HUES48 (cell line): ENCODE measurements at regions not wholly inside any gene's neighbourhood (a gene's known extent, or its start where the extent isn't known, plus 50 kb on each side); places are given as distances from the start of the nearest gene placed in this dataset.
"Not testable (repeated sequence)": the region's sequence is repeated elsewhere in the genome, so short reads cannot be mapped to it uniquely, and the experiment has no call there.

Source experiments
- H3K27ac ChIP-seq: one replicate; pipeline ENCODE4 v1.7.0; 2013; ENCODE audit warnings: low read depth, low read length, inconsistent platforms
- H3K27me3 ChIP-seq: 2 replicates; pipeline ENCODE4 v1.6.1; 2013; ENCODE audit warnings: mild to moderate bottlenecking, low read length; ENCODE audit not compliant: control insufficient read depth, insufficient read depth
- H3K36me3 ChIP-seq: 2 replicates; pipeline ENCODE4 v1.6.1; 2013; ENCODE audit warnings: low read length; ENCODE audit not compliant: control insufficient read depth, insufficient read depth
- H3K4me1 ChIP-seq: 2 replicates; pipeline ENCODE4 v1.6.1; 2013; ENCODE audit warnings: mild to moderate bottlenecking, low read length; ENCODE audit not compliant: control insufficient read depth, insufficient read depth
- H3K4me3 ChIP-seq: 2 replicates; pipeline ENCODE4 v1.5.1; 2013; ENCODE audit warnings: mild to moderate bottlenecking, low read depth, low read length
- H3K9ac ChIP-seq: 2 replicates; pipeline ENCODE4 v1.6.1; 2013; ENCODE audit warnings: mild to moderate bottlenecking, low read depth, low read length, moderate library complexity
- H3K9me3 ChIP-seq: 2 replicates; pipeline ENCODE4 v1.6.1; 2013; ENCODE audit warnings: low read length; ENCODE audit not compliant: control insufficient read depth, insufficient read depth

DNA sequence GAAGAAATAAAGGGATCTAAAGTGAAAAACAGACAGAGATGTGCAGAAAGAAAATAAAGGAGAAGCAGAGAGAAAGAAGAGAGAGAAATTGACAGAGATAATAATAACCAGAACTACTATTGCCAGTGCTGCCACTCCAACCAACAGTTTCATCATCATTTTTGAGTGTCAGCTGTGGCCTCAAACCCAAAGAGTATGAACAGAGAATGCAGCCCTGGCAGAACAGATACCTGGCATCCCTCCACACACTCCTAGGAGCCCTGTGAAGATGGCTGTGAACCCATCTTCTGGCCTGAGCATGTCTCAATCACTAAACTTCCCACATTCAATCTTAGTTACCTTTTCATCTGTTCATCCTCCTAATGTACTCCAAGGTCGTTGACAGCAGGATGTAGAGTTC, 385.8 kb upstream of the NFIA start:
- Histone ChIP-seq H3K9me3 (no peaks in the 10 kb centered on the region), H3K27ac (no peak overlapping the region), H3K4me3 (no peak overlapping the region), H3K27me3 (no peaks in the 10 kb centered on the region), H3K4me1 (no peaks in the 10 kb centered on the region), H3K36me3 (no peaks in the 10 kb centered on the region), H3K9ac (no peak overlapping the region)

DNA sequence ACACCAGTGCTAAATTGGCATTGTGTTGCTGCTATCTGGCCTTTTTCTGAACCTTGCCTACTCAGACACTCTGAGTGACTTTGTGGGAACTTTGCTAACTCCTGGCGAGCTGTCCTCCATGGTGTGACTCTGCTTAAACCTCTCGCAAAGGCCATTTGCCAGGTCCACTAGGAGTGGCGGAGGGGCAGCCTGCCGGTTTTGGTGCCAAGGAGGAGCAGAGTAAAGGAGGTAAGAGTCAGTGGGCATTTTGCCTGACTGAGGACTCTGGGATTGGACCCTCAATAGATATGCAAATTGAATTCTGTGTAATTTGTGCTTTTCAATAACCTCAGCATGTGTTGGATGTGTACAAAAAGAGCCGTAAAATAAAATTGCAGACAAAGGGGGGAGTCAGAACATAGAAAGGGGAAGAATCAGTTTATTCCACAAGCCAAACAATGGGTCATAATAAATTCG, 386.6 kb upstream of the NFIA start:
- H3K36me3 ChIP-seq: no peaks in the 10 kb centered on the region

DNA sequence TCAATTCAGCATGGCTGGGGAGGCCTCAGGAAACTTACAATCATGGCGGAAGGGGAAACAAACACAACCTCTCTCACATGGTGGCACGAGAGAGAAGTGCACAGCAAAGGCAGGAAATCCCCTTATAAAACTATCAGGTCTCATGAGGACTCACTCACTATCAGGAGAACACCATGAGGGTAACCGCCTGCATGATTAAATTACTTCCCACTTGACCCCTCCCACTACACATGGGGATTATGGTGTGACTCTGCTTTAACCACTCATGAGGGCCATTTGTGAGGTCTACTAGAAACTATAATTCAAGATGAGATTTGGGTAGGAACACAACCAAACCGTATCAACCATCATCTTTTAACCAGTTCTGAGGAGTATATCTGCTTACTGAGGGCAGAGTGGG, 387.4 kb upstream of the NFIA start:
- H3K4me3 ChIP-seq: no peak overlapping the region
- H3K4me1 ChIP-seq: no peaks in the 10 kb centered on the region
- H3K27me3 ChIP-seq: no peaks in the 10 kb centered on the region
- H3K9ac ChIP-seq: no peak overlapping the region
- H3K27ac ChIP-seq: no peak overlapping the region
- H3K9me3 ChIP-seq: no peaks in the 10 kb centered on the region
- H3K36me3 ChIP-seq: no peaks in the 10 kb centered on the region

More for the DNA sequence above, 386.6 kb upstream of the NFIA start:
- Histone ChIP-seq H3K27ac (no peak overlapping the region), H3K4me1 (no peaks in the 10 kb centered on the region), H3K9me3 (no peaks in the 10 kb centered on the region), H3K9ac (no peak overlapping the region), H3K4me3 (no peak overlapping the region), H3K27me3 (no peaks in the 10 kb centered on the region)

DNA sequence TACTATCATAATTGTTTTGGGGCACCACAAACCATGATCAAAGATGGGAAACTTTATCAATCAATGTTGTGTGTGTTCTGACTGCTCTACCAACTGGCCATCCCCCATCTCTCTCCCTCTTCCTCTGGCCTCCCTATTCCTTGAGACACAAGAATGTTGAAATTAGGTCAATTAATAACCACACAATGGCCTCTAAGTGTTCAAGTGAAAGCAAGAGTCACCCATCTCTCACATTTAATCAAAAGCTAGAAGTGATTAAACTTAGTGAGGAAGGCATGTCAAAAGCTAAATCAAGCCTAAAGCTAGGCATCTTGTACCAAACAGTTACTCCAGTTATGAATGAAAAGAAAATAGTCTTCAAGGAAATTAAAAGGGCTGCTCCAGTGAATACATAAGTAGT, 390.3 kb upstream of the NFIA start:
- Histone ChIP-seq H3K4me1 (no peaks in the 10 kb centered on the region), H3K4me3 (no peak overlapping the region), H3K27ac (no peak overlapping the region), H3K9me3 (no peaks in the 10 kb centered on the region), H3K36me3 (no peaks in the 10 kb centered on the region), H3K9ac (no peak overlapping the region), H3K27me3 (no peaks in the 10 kb centered on the region)

DNA sequence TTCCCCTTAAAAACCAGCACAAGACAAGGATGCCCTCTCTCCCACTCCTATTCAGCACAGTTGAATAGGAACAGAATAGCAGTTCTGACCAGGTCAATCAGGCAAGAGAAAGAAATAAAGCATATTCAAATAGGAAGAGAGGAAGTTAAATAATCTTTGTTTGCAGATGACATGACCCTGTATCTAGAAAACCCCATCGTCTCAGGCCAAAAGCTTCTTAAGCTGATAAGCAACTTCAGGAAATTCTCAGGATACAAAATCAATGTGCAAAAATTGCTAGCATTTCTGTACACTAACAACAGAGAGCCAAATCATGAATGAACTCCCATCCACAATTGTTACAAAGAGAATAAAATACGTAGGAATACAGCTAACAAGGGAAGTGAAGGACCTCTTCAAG, 394.1 kb upstream of the NFIA start:
- H3K9me3 ChIP-seq, H3K27ac ChIP-seq, H3K4me3 ChIP-seq, H3K9ac ChIP-seq, H3K36me3 ChIP-seq, H3K27me3 ChIP-seq, H3K4me1 ChIP-seq: not testable (repeated sequence)

DNA sequence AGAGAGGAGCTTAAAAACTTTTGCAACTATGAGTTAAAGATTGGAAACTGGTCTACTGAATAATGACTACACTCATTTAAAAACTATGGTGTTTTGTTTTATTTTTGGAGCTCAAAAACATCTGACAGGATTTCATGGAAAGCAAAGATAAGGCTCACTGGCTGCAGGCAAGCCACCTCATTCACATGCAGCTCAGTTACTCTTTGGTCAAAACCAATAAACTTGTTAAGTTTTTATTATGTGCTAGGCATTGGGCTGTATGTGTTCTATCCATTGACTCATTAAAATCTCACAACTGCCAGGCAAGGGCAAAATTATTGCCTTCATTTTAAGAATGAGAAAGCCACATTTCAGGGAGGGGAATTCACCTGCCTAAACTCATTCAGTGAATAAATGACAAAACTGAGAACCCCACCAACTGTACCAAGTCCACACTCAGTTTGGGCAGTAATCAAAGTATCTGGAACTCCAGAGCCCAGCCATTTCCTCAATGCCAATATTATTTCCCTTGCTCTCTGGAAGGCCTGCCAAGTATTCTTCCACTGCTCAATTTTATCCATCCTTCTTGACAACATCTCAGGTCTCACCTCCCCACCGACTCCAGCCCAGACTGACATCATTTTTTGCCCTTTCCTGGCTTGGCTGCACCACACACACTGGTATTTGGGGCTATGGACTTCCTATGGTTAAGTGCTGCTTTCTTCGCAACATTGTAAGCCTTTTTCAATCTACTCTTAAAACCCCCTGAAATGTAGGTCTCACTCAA, 401.1 kb upstream of the NFIA start:
- Histone ChIP-seq H3K9ac (no peak overlapping the region), H3K36me3 (no peaks in the 10 kb centered on the region), H3K4me3 (no peak overlapping the region), H3K9me3 (no peaks in the 10 kb centered on the region), H3K27me3 (no peaks in the 10 kb centered on the region), H3K4me1 (peaks cover 16% of the 10 kb centered on the region), H3K27ac (no peak overlapping the region)

DNA sequence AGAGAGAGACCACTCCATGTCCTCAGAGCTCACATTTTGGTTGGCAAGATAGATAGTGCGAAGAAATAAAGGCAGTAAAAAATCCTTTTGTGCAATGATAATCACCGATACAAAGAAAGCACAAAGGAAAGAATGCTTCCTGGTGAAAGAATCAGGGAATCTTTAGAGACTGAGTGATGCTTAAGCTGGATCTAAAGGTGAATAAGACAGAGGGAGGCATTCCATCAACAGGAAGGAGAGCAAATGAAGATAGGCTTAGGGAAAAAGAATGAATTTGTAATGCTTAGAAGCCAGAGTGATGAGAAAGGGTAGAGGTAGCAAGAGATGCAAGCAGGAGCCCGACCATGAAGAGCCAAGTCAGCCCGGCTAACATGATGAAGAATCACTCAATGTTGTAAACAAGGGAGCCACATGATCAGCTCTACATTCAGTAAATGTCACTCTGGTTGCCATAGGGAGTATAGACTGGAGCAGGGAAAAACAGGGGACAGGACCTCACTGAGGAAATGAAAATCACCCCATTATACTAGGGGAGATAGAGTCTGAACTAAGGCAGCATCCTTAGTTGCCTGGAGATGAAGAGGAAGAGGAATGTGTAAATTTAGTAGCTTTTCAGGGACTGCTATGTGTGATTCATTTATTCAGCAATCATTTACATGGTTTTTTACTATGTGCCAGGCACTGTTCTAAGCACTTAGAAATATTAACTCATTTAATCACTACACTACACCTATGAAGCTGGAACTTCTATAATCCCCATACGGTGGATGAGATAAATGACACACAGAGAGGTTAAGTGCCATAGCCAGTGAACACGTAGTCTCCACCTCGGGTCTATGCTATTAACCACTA, 402.6 kb upstream of the NFIA start:
- Histone ChIP-seq H3K27me3 (no peaks in the 10 kb centered on the region), H3K27ac (no peak overlapping the region), H3K4me1 (peaks cover 16% of the 10 kb centered on the region), H3K4me3 (no peak overlapping the region), H3K36me3 (no peaks in the 10 kb centered on the region), H3K9me3 (no peaks in the 10 kb centered on the region), H3K9ac (no peak overlapping the region)

DNA sequence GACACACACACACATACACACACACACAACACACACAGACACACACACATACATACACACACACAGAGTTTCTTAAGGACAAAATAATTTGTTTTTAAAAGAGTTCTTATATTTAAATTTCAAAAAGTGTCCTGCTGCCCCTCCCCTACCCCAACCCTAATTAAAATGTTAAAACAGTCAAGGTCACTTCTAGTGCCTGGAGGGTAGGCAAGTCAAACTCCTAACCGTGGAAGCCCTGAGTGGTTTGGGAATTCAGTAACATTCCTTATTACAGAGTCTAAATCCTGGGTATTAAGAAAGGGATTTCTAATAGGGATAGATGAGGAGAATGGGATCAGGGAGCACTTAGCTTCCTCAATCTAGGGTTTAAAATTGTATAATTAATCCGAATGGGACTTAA, 403.6 kb upstream of the NFIA start:
- no peaks in the 10 kb centered on the region for H3K27me3 ChIP-seq
- no peaks in the 10 kb centered on the region for H3K9me3 ChIP-seq
- H3K36me3 ChIP-seq: no peaks in the 10 kb centered on the region
- H3K4me1 ChIP-seq: peaks cover 16% of the 10 kb centered on the region
- H3K27ac ChIP-seq: no peak overlapping the region
- H3K4me3 ChIP-seq: no peak overlapping the region
- H3K9ac ChIP-seq: no peak overlapping the region

DNA sequence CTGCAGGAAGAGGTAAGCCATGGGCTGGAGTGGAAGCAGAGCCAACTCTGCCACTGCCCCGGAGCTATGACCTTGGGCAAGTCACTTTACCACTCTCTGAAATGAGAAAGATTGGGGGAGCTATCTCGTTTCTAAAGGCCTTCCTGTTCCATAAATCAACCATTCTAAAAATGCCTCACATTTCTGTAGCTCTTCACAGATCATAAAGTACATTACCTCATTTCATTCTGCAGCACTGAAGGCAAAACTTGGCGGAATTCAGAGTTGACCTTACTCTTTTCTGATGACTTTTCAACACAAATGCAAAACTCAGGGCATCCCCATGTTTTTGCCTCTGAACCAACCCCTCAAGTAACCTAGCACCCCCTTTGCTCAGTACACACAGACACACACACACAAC, 404.0 kb upstream of the NFIA start:
- H3K9me3 ChIP-seq: no peaks in the 10 kb centered on the region
- H3K4me1 ChIP-seq: peaks cover 16% of the 10 kb centered on the region
- H3K36me3 ChIP-seq: no peaks in the 10 kb centered on the region
- H3K9ac ChIP-seq: no peak overlapping the region
- H3K27me3 ChIP-seq: no peaks in the 10 kb centered on the region
- no peak overlapping the region for H3K27ac ChIP-seq
- H3K4me3 ChIP-seq: no peak overlapping the region

DNA sequence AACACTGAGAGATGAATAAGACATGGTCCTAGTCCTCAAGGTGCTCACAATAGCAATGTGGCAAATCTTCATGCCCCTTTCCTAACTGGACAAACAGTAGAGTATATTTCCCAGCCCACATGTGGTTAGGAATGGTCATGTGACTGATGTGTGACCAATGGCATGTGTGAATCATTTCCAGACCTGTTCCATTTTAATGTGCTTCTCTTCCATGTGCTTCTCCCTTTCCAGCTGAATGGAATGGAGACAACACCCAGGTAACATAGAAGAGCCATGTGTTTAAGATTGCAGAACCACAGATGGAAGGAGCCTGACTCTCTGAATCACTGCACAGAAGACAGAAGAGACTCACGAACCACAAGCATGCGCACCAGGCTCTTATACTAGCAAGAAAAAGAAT, 409.9 kb upstream of the NFIA start:
- Histone ChIP-seq H3K27me3 (no peaks in the 10 kb centered on the region), H3K4me1 (no peaks in the 10 kb centered on the region), H3K36me3 (no peaks in the 10 kb centered on the region), H3K9me3 (no peaks in the 10 kb centered on the region), H3K4me3 (no peak overlapping the region), H3K9ac (no peak overlapping the region), H3K27ac (no peak overlapping the region)

DNA sequence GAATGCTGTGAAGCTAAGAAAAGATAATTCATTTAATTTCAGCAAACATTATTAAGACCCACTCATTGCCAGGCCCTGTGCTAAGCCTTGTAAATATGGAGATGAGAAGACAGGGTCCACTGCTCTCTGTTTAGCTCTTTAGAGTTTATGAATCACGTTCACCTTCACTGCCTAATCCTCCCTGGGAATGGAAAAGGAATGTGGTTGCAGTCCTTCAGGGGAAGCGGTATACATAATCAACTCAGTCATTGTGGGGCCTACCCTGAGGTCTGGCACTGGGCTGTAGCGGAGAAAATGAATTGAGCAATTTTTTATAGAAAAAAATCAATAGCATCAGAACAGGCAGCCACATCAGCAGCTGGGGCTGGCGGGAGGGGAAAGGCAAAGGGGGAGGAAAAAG, 412.1 kb upstream of the NFIA start:
- no peaks in the 10 kb centered on the region for H3K9me3 ChIP-seq
- H3K4me1 ChIP-seq: no peaks in the 10 kb centered on the region
- no peaks in the 10 kb centered on the region for H3K36me3 ChIP-seq
- no peak overlapping the region for H3K4me3 ChIP-seq
- no peaks in the 10 kb centered on the region for H3K27me3 ChIP-seq
- no peak overlapping the region for H3K9ac ChIP-seq
- H3K27ac ChIP-seq: no peak overlapping the region
